ENCODE measurements at regions not wholly inside any gene's neighbourhood (a gene's known extent, or its start where the extent isn't known, plus 50 kb on each side); places are given as distances from the start of the nearest gene placed in this dataset.

- Histone ChIP-seq H3K9me3 (no peaks in the 10 kb centered on the region), H3K27ac (no peak overlapping the region), H3K36me3 (no peaks in the 10 kb centered on the region), H3K4me3 (no peak overlapping the region), H3K4me1 (no peaks in the 10 kb centered on the region), H3K27me3 (no peaks in the 10 kb centered on the region)
- TF ChIP-seq CTCF (IDR thresholded peaks at IDR 0.05) (no peak), POLR2A (IDR thresholded peaks at IDR 0.05) (no peak)
- no peak for DNase-seq
Measured at GRCh38 chr4:29131304-29131703, 1588.9 kb upstream of the PCDH7 start.

- no peak overlapping the region for H3K4me3 ChIP-seq
- DNase-seq, result no peak
- TF ChIP-seq CTCF (IDR thresholded peaks at IDR 0.05) (no peak), POLR2A (IDR thresholded peaks at IDR 0.05) (no peak)
- H3K27me3 ChIP-seq, result no peaks in the 10 kb centered on the region
- no peaks in the 10 kb centered on the region for H3K36me3 ChIP-seq
- H3K4me1 ChIP-seq, result no peaks in the 10 kb centered on the region
- H3K9me3 ChIP-seq, result no peaks in the 10 kb centered on the region
- H3K27ac ChIP-seq, result no peak overlapping the region
Measured at GRCh38 chr4:29142708-29143107, 1577.5 kb upstream of the PCDH7 start.

GRCh38 chr4:29151584-29151983 is 1568.6 kb upstream of the PCDH7 start:
- Histone ChIP-seq H3K36me3 (no peaks in the 10 kb centered on the region), H3K4me1 (no peaks in the 10 kb centered on the region), H3K27me3 (no peaks in the 10 kb centered on the region), H3K4me3 (no peak overlapping the region), H3K27ac (no peak overlapping the region), H3K9me3 (no peaks in the 10 kb centered on the region)
- no peak for DNase-seq
- no peak for TF ChIP-seq POLR2A (IDR thresholded peaks at IDR 0.05)
- TF ChIP-seq CTCF (IDR thresholded peaks at IDR 0.05), result no peak

- Histone ChIP-seq H3K4me1 (no peaks in the 10 kb centered on the region), H3K36me3 (no peaks in the 10 kb centered on the region), H3K4me3 (no peak overlapping the region), H3K27me3 (no peaks in the 10 kb centered on the region), H3K9me3 (no peaks in the 10 kb centered on the region), H3K27ac (no peak overlapping the region)
- DNase-seq, result no peak
- TF ChIP-seq POLR2A (IDR thresholded peaks at IDR 0.05) (no peak), CTCF (IDR thresholded peaks at IDR 0.05) (no peak)
Measured at GRCh38 chr4:29153642-29154041, 1566.5 kb upstream of the PCDH7 start.

- Histone ChIP-seq H3K27ac (no peak overlapping the region), H3K27me3 (no peaks in the 10 kb centered on the region), H3K36me3 (no peaks in the 10 kb centered on the region), H3K4me1 (no peaks in the 10 kb centered on the region), H3K9me3 (no peaks in the 10 kb centered on the region), H3K4me3 (no peak overlapping the region)
- TF ChIP-seq POLR2A (IDR thresholded peaks at IDR 0.05), result no peak
- TF ChIP-seq CTCF (IDR thresholded peaks at IDR 0.05), result no peak
- DNase-seq, result no peak
Measured at GRCh38 chr4:29175291-29175690, 1544.9 kb upstream of the PCDH7 start.

- no peak for DNase-seq
- no peaks in the 10 kb centered on the region for H3K27me3 ChIP-seq
- no peak overlapping the region for H3K4me3 ChIP-seq
- H3K9me3 ChIP-seq, result no peaks in the 10 kb centered on the region
- no peaks in the 10 kb centered on the region for H3K4me1 ChIP-seq
- TF ChIP-seq CTCF (IDR thresholded peaks at IDR 0.05) (no peak), POLR2A (IDR thresholded peaks at IDR 0.05) (no peak)
- H3K36me3 ChIP-seq, result no peaks in the 10 kb centered on the region
- no peak overlapping the region for H3K27ac ChIP-seq
Measured at GRCh38 chr4:29199025-29199424, 1521.1 kb upstream of the PCDH7 start.
